Colonic mucosa (tissue), 4 donors: ENCODE measurements at regions not wholly inside any gene's neighbourhood (a gene's known extent, or its start where the extent isn't known, plus 50 kb on each side); places are given as distances from the start of the nearest gene placed in this dataset.
"Not testable (repeated sequence)": the region's sequence is repeated elsewhere in the genome, so short reads cannot be mapped to it uniquely, and the experiment has no call there.

Experiments used
- DNase-seq: peaks from one replicate; pipeline ENCODE4 v3.0.0-alpha.2; 2020
- H3K27ac ChIP-seq: fragments of 200-600 bp; one replicate; pipeline ENCODE4 v1.8.0; 2021
- H3K27me3 ChIP-seq: fragments of 200-600 bp; one replicate; pipeline ENCODE4 v1.8.0; 2021
- H3K36me3 ChIP-seq: fragments of 200-600 bp; one replicate; pipeline ENCODE4 v1.8.0; 2021
- H3K4me1 ChIP-seq: fragments of 200-600 bp; one replicate; pipeline ENCODE4 v1.8.0; 2021; ENCODE audit warnings: mild to moderate bottlenecking
- H3K4me3 ChIP-seq: fragments of 200-600 bp; one replicate; pipeline ENCODE4 v1.8.0; 2021
- H3K9ac ChIP-seq, 2 donors: one replicate each; pipeline ENCODE4 v1.7.0; 2013; ENCODE audit warnings: control low read depth in 2 of 2, low read depth in 2 of 2, low read length in 2 of 2
- H3K9me3 ChIP-seq: fragments of 200-600 bp; one replicate; pipeline ENCODE4 v1.8.0; 2021
- CTCF ChIP-seq: fragments of 200-600 bp; IDR thresholded peaks from one replicate; pipeline ENCODE4 v1.8.0; 2022; ENCODE audit warnings: antibody characterized with exemption, mild to moderate bottlenecking
- intact Hi-C: fragments of 100-400 bp; cut with DNase I; formaldehyde crosslinking; loops from one replicate; pipeline ENCODE4 v1.14.1; 2022
- donor health status: healthy.
- donor health status: DM: no; HTN: no; CAD: no.
- donor health status: DM: no; HTN: no; CAD: no.

- peak; percentile 8 for DNase-seq
- Histone ChIP-seq H3K27ac (no peak overlapping the region), H3K9ac (no peak overlapping the region), H3K4me3 (no peak overlapping the region), H3K9me3 (no peaks in the 10 kb centered on the region), H3K36me3 (no peaks in the 10 kb centered on the region), H3K27me3 (no peaks in the 10 kb centered on the region), H3K4me1 (no peaks in the 10 kb centered on the region)
- intact Hi-C loops = no loop called here
- no peak for TF ChIP-seq CTCF
Measured at GRCh38 chr6:5876076-5876475, 130.6 kb downstream of the NRN1 start.

GRCh38 chr6:5873976-5874375, 132.7 kb downstream of the NRN1 start:
- H3K27ac ChIP-seq, H3K36me3 ChIP-seq, H3K9ac ChIP-seq, H3K27me3 ChIP-seq, H3K4me1 ChIP-seq, H3K9me3 ChIP-seq, intact Hi-C loops, H3K4me3 ChIP-seq: not testable (repeated sequence)
- DNase-seq = peak; percentile 11

GRCh38 chr6:5871296-5871695, 135.4 kb downstream of the NRN1 start:
- Histone ChIP-seq H3K27me3 (no peaks in the 10 kb centered on the region), H3K9me3 (no peaks in the 10 kb centered on the region), H3K9ac (no peak overlapping the region), H3K4me3 (no peak overlapping the region), H3K36me3 (no peaks in the 10 kb centered on the region), H3K27ac (no peak overlapping the region), H3K4me1 (no peaks in the 10 kb centered on the region)
- intact Hi-C loops = no loop called here
- peak; percentile 2 for DNase-seq
- no peak for TF ChIP-seq CTCF

- H3K36me3 ChIP-seq = no peaks in the 10 kb centered on the region
- no peak overlapping the region for H3K9ac ChIP-seq
- H3K4me1 ChIP-seq = no peaks in the 10 kb centered on the region
- H3K27ac ChIP-seq = no peak overlapping the region
- TF ChIP-seq CTCF = no peak
- DNase-seq = no peak
- H3K4me3 ChIP-seq = no peak overlapping the region
- no peaks in the 10 kb centered on the region for H3K27me3 ChIP-seq
- no peaks in the 10 kb centered on the region for H3K9me3 ChIP-seq
- intact Hi-C loops = no loop called here
Measured at GRCh38 chr6:5869676-5870075, 137.0 kb downstream of the NRN1 start.

DNA sequence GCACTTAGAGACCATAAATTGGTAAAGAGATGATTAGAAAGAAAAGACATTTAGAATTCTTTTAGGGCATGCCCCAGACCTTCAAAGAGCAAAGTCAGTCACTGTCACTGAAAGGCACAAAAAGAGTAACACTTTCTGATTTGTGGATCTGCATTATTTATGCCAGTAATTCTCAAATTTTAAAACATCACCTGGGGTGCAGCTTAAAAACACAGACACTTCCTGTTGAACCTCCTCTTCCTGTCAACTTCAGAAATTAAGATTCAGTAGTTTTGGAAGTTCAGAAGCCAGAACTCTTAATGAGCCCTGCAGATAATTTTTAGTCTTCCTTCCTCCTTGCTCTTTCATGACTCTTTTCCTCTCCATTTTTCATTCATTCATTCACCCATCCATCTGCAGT, 137.5 kb downstream of the NRN1 start:
- Histone ChIP-seq H3K27ac (no peak overlapping the region), H3K4me3 (no peak overlapping the region), H3K27me3 (no peaks in the 10 kb centered on the region), H3K36me3 (no peaks in the 10 kb centered on the region), H3K4me1 (no peaks in the 10 kb centered on the region), H3K9me3 (no peaks in the 10 kb centered on the region), H3K9ac (no peak overlapping the region)
- intact Hi-C loops = no loop called here
- TF ChIP-seq CTCF = no peak
- no peak for DNase-seq

GRCh38 chr6:5866547-5867051, 140.1 kb downstream of the NRN1 start:
- Histone ChIP-seq H3K4me3 (peak overlapping the region; percentile 14), H3K4me1 (no peaks in the 10 kb centered on the region), H3K27ac (no peak overlapping the region), H3K36me3 (no peaks in the 10 kb centered on the region), H3K27me3 (no peaks in the 10 kb centered on the region), H3K9ac (peak overlapping the region in 1 of 2 donors; percentile 8), H3K9me3 (no peaks in the 10 kb centered on the region)
- TF ChIP-seq CTCF = no peak
- DNase-seq = no peak
- intact Hi-C loops = no loop called here
